GM12891 (cell line): ENCODE measurements at regions not wholly inside any gene's neighbourhood (a gene's known extent, or its start where the extent isn't known, plus 50 kb on each side); places are given as distances from the start of the nearest gene placed in this dataset.
"Not testable (repeated sequence)": the region's sequence is repeated elsewhere in the genome, so short reads cannot be mapped to it uniquely, and the experiment has no call there.

Source experiments
- DNase-seq: peaks from one replicate; pipeline ENCODE4 v3.0.0; 2011; ENCODE audit warnings: low spot score; ENCODE audit not compliant: insufficient read length
- FAIRE-seq: peaks from 2 replicates; lab custom pipeline; 2011; peaks lifted over from hg19 to GRCh38; lab: Jason Lieb, UNC
- PAX5 ChIP-seq: IDR thresholded peaks from 2 replicates; pipeline ENCODE4 v1.6.1; 2011; ENCODE audit warnings: low read length, moderate library complexity, mild to moderate bottlenecking; ENCODE audit not compliant: insufficient read depth, severe bottlenecking
- POLR2A ChIP-seq: IDR thresholded peaks from 2 replicates; pipeline ENCODE4 v1.6.1; 2011; ENCODE audit warnings: low read depth, low read length, control low read depth
- POLR2AphosphoS5 ChIP-seq: IDR thresholded peaks from 2 replicates; pipeline ENCODE4 v1.6.1; 2011; ENCODE audit warnings: low read depth, low read length, control low read depth
- POU2F2 ChIP-seq: IDR thresholded peaks from 2 replicates; pipeline ENCODE4 v1.6.1; 2011; ENCODE audit warnings: low read depth, mild to moderate bottlenecking, control low read depth, low read length, moderate library complexity
- SPI1 ChIP-seq: IDR thresholded peaks from 2 replicates; pipeline ENCODE4 v1.6.1; 2011; ENCODE audit warnings: low read depth, low read length, control low read depth
- TAF1 ChIP-seq: IDR thresholded peaks from 2 replicates; pipeline ENCODE4 v1.6.1; 2011; ENCODE audit warnings: low read depth, low read length, control low read depth

DNA sequence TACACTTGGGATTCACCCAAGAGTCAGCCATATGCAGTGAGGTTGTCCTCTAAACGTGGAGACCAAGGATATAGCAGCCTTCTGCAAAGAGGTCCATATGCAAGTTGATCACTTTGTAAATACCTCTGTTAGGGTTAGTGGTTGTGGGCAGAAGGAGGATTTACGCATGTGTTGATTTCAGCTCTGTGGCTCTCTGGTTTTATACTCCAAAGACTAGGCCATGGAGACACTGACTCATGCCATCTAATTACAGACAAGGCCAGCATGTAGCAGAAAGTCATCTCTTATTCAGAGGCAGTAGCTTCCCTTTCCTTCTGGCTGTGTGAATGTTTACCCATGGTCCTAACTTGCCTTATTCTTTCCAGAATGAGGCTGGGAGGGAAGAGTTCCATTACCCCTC is 140.9 kb upstream of the GOLGA6L4 start:
- DNase-seq: not testable (repeated sequence)
- peak; percentile 35 for FAIRE-seq

DNA sequence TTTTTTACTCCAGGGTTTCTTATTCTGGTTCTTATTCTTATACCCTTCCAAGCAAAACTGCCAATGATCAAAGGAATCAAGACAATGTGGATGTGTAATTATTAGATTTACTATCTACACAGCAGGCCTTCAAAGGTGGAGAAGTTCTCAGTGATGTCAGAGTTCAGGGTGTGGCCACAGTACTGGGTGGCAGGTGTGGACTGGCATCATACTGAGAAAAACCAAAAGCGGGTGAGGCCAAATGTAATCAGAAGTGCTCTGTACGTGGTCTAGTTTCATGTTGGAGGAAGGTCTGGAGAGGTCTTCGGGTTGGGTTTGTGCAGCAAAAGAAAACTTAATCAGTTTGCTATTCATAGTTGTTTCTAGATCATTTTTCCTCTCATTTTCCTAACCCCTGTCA is 138.5 kb upstream of the GOLGA6L4 start:
- FAIRE-seq, DNase-seq: not testable (repeated sequence)

DNA sequence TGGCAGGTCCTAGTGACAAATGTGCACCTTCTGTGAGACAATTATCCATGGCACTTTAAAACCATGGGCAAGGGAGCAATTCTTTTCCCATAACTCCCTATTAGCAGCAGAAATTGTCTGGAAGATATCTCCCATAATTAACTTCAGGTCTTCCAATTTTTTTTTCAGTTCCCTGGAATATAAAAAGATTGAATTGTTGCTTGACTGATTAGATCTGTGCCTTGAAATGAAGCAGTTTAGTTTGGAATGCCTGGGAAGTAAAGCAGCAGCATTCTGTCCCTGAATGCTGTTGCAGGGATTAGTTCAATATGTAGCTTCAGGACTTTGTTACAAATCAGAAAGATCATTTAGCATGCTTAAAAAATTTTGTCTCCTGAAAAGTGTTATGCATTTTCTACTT is 137.0 kb upstream of the GOLGA6L4 start:
- DNase-seq: no peak
- FAIRE-seq: no peak
- no peak for TF ChIP-seq PAX5
- TF ChIP-seq POLR2A: no peak
- TF ChIP-seq SPI1: no peak
- no peak for TF ChIP-seq POLR2AphosphoS5
- TF ChIP-seq TAF1: no peak
- no peak for TF ChIP-seq POU2F2

DNA sequence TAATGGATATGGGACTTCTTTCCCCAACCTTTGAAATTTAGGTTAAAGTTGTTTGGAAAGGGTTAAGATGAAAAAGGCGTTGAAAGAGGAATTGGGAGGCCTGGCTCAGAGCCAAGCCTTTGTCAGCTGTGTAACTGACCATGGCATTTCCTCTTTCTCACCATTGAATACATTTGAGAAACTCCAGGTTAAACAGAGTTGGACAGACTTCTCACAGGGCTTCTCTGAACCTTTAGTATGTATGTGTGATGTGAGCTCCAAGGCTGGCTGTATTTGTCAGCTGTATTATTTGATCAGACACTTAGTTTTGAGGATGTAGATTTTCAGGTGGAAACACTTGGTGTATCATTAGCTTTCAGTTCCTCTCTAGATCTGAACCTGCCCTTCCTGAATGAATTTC is 136.4 kb upstream of the GOLGA6L4 start:
- FAIRE-seq: no peak
- peak; percentile 70 for TF ChIP-seq SPI1
- no peak for TF ChIP-seq POLR2A
- TF ChIP-seq POLR2AphosphoS5: no peak
- DNase-seq: no peak

DNA sequence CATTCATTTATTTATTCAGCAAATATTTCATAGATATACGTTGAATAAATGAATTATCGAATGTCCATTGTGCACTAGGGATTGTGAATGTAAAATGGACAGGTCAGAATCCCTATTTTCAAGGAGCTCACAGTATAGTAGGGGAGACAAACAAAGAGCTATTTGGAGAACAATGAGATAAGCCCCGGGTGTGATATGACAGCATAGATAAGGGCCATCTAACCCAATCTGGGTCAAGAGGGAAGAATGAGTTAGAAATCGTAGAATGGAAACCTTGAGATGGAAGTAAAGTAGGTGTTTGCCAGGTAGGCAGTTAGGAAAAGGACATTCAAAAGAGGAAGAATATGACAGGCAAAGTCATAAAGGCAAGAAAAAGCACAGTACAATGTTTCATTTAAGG is 132.2 kb upstream of the GOLGA6L4 start:
- TF ChIP-seq POLR2A: no peak
- no peak for TF ChIP-seq PAX5
- TF ChIP-seq POU2F2: no peak
- TF ChIP-seq SPI1: no peak
- TF ChIP-seq TAF1: no peak
- TF ChIP-seq POLR2AphosphoS5: no peak
- no peak for DNase-seq
- no peak for FAIRE-seq

DNA sequence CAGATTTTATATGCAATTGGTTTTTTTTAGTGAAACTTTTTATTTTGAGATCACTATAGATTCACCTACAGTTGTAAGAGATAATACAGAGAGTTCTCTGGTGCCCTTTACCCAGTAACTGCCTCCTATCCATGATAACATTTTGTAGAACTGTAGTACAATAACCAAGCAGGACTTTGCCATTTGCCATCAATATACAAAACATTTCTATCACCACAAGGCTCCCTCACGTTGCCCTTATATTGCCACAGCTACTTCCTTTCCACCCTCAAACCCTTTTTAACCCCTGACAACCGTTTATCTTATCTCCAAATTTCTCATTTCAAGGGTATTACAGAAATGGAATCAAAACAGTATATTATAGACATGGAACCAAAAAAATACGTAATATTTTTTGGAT is 130.7 kb upstream of the GOLGA6L4 start:
- TF ChIP-seq PAX5 (no peak), POLR2A (no peak), POLR2AphosphoS5 (no peak), SPI1 (no peak), POU2F2 (no peak), TAF1 (no peak)
- DNase-seq: no peak
- FAIRE-seq: no peak

DNA sequence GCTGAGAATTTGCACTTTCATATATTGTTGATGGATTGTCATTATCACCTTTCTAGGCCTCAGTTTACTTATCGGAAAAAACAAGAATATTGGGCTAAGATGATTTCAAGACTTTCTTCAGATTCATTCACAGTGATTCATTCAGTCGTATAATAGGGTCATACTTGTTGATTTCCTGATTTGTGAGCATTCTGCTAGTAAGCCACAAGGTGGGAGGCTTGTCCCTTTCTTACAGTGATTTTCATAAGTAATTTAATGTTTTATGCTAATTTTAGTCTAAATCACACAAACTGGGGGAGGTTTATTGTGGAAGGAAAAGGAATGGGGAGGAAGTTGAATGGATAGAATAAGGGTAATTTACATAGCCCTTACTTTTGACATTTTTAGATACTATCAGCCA is 126.8 kb upstream of the GOLGA6L4 start:
- DNase-seq: no peak
- peak; percentile 28 for FAIRE-seq
- TF ChIP-seq SPI1: no peak
- TF ChIP-seq PAX5: no peak

DNA sequence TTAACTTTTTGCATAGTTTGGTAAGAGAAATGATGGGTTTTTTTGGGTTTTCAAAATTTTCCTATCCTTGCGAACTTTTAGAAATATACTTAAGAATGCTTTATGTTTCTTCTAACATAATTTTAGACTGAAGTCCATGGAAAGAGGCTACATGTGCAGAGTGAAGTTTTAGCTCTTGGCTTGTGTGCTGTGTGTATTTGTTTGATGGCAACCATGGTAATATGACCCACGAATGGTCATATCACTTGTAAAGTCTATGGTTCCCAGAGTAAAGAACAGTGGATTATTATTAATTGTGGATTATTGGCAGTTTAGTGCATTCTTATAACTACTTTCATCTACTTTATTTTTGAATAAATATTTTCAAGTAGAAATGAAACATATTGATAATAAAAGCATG is 124.0 kb upstream of the GOLGA6L4 start:
- TF ChIP-seq POLR2A: no peak
- no peak for TF ChIP-seq SPI1
- no peak for TF ChIP-seq POLR2AphosphoS5
- no peak for TF ChIP-seq PAX5
- TF ChIP-seq POU2F2: no peak
- TF ChIP-seq TAF1: no peak
- DNase-seq (no peak), FAIRE-seq (no peak)

DNA sequence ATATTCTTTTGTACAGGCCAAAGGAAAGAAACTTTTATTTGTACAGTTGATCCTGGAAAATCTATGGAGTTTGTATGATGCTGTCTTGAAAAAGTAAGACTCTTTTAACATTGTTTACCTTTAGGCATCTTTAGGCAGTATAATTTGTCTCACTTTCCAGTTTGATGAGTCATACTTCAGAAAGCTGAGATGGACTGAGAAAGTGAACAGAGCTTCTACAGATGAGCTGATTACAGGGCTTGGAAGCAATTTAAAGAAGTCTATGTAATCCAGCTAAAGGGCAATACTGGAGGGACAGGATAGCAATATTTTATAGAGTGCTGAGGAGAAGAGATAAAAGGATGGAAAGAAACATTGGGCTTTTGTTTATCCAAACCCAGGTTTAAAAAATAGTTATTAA is 123.5 kb upstream of the GOLGA6L4 start:
- DNase-seq (no peak), FAIRE-seq (no peak)

DNA sequence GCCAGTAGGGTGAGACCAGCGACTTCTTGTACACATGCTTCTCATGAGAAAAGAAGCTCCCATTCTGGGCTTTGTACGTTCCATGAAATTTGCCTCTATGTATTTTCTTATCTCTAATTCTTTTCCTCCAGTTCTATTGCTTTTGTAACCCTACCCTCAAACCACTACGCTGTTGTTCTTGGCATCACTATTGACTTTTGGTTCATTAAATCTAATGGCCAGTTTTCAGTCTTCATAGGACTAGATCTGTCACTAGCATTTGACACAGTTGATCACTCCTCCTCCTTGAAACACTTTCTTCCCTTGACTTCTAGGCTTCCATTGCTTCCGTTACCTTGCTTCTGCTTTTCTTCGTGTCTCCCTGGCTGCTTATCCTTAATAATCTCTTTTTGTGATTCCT is 121.7 kb upstream of the GOLGA6L4 start:
- DNase-seq (no peak), FAIRE-seq (no peak)
- no peak for TF ChIP-seq PAX5
- no peak for TF ChIP-seq POU2F2
- TF ChIP-seq POLR2AphosphoS5: no peak
- TF ChIP-seq SPI1: no peak
- no peak for TF ChIP-seq TAF1
- TF ChIP-seq POLR2A: no peak

More for the DNA sequence above, 123.5 kb upstream of the GOLGA6L4 start:
- no peak for TF ChIP-seq POU2F2

DNA sequence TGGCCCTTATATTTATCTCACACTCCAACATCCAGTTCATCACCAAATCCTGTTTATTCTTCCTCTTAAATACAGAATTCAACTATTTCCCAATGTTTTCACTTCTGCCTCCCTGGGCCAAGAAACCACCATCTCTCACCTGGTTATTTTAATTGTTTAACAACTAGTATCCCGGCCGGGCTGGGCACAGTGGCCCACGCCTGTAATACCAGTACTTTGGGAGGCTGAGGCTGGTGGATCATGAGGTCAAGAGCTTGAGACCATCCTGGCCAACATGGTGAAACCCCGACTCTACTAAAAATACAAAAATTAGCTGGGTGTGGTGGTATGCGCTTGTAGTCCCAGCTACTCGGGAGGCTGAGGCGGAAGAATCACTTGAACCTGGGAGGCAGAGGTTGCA is 120.9 kb upstream of the GOLGA6L4 start:
- DNase-seq, FAIRE-seq: not testable (repeated sequence)

DNA sequence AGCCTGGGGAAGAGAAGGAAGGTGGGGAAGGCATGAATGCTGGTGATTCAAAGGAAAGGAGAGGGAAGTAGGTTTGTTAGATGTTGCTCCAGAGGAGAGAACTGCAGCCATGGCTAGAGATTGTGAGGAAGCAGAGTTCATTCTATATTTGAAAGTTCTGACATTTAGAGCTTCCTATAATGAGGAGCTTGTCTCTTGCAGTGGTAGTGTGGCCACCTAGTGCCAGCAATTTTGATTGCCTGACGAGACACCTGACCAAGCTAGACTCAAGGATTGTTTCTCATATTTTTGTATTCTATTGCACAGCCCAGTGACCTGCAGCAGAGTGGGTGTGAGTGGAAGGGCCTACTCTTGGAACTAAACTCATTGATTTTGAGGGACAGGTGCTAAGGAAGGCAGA is 116.2 kb upstream of the GOLGA6L4 start:
- DNase-seq: not testable (repeated sequence)
- peak; percentile 5 for FAIRE-seq

DNA sequence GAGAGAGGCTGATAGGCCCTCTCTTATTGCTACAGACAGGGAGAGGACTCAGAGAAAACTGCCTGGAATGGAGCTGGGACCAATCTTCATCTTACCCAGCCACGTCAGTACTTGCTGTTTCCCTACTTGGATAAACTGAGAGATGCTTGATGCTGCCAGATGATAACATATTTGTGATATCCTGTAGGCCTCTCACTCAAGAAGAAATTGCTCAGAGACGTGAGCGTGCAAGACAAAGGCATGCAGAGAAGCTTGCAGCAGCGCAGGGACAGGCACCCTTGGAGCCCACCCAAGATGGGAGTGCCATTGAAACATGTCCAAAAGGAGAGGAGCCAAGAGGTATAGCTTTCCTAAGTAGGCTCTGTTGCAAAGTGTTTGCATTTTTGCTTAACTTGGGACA is 114.7 kb upstream of the GOLGA6L4 start:
- FAIRE-seq, DNase-seq: not testable (repeated sequence)

DNA sequence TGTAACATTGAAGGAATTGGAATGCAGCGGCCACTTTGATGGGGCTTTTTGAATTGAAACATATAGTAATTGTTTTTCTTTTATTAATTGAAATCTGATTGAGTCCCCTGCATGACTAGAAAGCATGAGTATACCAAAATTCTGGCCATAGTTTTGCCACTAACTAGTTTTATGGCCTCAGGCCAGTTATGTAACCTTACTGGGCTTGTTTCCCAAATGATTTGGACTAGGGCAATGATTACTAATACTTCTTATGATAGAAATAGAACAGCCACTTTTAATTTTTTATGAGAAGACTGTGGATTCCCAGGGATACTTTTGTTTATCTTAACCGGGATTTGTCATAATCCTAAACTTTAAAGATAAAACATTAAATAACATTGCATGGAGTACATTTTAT is 106.9 kb upstream of the GOLGA6L4 start:
- DNase-seq, FAIRE-seq: not testable (repeated sequence)

DNA sequence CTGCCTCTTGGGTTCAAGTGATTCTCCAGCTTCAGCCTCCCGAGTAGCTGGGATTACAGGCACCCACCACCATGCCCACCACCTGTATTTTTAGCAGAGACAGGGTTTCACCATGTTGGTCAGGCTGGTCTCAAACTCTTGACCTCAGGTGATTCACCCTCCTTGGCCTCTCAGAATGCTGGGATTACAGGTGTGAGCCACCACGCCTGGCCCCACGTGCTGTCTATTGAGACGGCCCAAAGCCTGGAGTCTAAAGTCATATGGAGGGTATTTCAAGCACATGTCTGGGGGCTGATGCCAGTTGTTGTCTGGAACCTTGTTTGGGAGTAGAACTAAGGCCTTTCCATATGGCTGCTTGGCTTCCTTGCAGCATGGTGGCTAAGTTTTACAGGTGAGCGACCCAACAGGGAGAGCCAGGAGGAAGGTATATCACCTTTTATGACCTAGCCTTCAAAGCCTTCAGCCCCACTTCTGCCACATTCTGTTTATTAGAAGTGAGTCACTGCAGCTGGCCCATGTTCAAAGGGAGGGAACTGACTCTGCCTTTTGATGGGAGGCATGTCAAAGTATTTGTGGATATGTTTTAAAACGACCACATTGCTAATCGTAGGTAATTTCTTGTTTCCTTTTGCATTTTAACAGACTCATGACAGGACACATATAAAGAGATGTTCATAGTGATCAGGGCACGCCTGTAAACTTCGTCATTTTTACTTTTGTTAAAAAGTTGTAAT is 105.3 kb upstream of the GOLGA6L4 start:
- FAIRE-seq, DNase-seq: not testable (repeated sequence)

DNA sequence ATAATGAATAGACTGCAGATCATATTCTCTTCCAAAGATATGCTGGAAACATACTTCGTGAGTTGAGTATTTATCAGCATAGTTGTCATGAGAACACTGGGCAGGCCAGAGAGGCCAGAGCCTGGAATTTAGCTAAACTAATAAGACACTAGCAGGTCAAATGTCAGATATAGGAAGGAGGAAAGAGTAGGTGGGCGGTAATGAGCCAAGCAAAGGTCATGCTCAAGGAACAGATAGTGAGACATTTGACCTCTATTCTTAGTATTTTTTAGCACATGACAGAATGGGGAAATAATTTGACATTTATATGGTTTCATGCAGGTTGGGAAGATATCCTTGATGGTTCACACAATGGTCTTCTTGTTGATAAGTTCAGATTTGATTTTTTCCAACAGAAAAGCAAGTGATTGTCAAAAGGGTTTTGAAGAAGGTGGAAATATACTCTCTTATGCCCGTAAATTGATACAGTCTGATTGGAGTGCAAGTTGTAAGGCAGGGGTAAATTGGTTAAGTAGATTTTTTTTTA is 99.6 kb upstream of the GOLGA6L4 start:
- DNase-seq: not testable (repeated sequence)
- FAIRE-seq: peak; percentile 20
